ENCODE measurements at regions not wholly inside any gene's neighbourhood (a gene's known extent, or its start where the extent isn't known, plus 50 kb on each side); places are given as distances from the start of the nearest gene placed in this dataset.

DNA sequence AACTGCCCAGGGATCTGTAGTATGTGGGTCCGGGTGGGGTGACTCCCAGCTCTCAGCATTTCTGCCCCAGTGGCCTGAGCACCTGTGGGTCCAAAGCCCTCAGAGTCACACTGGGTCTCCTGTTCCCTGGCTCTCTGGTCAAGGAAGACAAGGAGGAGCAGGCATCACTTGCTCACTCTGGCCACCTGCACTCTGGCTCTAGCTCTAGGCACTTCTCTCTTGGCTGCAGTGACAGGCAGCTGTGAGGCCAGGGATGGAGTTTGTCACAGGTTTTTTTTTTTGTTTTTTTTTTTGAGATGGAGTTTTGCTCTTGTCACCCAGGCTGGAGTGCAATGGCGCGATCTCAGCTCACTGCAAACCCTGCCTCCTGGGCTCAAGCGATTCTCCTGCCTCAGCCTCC lies 84.6 kb downstream of the HS1BP3 start:
- no peak for DNase-seq
- Histone ChIP-seq H3K4me2 (no peak overlapping the region), H3K9me3 (no peaks in the 10 kb centered on the region), H3K9me2 (no peaks in the 10 kb centered on the region), H2AFZ (ENCODE audit: low read depth) (no peak overlapping the region), H4K20me1 (ENCODE audit: insufficient read depth) (no peaks in the 10 kb centered on the region), H3K27ac (ENCODE audit: low read depth in 2 of 2, low read length in 1 of 2) (no peak overlapping the region), H3K9ac (no peak overlapping the region), H3K4me1 (ENCODE audit: control insufficient read depth in 1 of 2, insufficient read depth in 2 of 2, low read depth in 1 of 2, low read length in 1 of 2) (peaks cover 26 to 30% of the 10 kb centered on the region in 2 experiments; a peak in 3 of 4 replicates), H3K4me3 (ENCODE audit: low read depth in 2 of 2, low read length in 1 of 2) (no peak overlapping the region), H3K27me3 (ENCODE audit: insufficient read depth) (no peaks in the 10 kb centered on the region), H3K79me2 (ENCODE audit: insufficient read depth) (no peaks in the 10 kb centered on the region), H3K36me3 (replicated peaks in 1 of 2; ENCODE audit: control insufficient read depth in 1 of 2, insufficient read depth in 2 of 2, low read length in 1 of 2) (no peaks in the 10 kb centered on the region), H3F3A (replicated peaks; ENCODE audit: insufficient read depth) (peaks cover 5% of the 10 kb centered on the region)
- POLR2A ChIA-PET = interaction anchor here (2.0 kb wide), 1 partner anchor 119 kb away, joined by 19 read pairs; the partner anchor contains the start of gene RHOB
- WGBS (ENCODE audit: low lambda C conversion rate) = 90% methylated on average over 4 of the region's 4 CpGs
- CTCF ChIA-PET = interaction anchor here (1.7 kb wide), 1 partner anchor 9 kb away, joined by 7 read pairs; no protein-coding TSS in a partner anchor
- TF ChIP-seq TAF1 (IDR thresholded peaks at IDR 0.05; ENCODE audit: borderline replicate concordance, low read depth, low read length) (no peak), TCF12 (IDR thresholded peaks at IDR 0.05) (no peak)

DNA sequence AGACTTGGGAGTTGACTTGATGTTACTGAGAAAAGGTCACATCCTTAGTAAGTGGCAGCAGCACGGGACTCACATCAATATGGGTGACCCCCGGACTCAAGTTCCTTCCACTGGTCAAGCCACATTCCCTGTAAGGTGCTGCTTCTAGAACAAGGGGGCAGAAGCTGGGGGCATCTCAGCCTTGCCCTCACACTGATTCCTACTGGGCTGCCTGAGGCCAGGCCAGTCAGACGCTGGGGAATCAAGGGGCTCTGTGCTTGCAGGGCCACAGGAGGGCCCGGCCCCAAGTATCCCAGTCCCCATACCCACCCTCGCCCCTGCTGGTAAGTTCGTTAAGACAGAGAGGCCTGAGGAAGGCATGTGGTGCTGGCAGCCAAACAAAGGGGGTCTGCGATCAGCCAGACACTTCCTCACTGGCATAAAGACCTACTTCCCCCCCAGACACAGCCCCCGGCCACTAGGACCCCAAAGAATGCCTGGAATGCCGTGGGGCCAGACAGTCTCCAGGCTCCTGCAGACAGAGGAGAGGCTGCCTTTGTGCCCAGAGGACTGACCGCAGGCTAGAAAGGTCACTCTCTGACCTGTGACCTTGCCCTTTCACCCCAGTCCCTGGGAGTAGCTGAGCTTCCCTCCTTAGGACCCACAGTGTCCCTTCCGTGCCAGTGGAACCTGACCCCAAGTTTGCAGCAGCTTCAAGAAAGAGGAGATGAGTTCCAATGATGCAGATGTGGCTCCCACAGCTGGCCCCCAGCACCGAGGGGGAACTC lies 83.6 kb downstream of the HS1BP3 start:
- DNase-seq = no peak
- no peaks in the 10 kb centered on the region for H4K20me1 ChIP-seq (ENCODE audit: insufficient read depth)
- ChIA-PET POLR2A (interaction anchor here (0.6 to 0.7 kb wide), 2 partner anchors 24 to 40 kb away, joined by 3 read pairs; no protein-coding TSS in a partner anchor), CTCF (interaction anchor here (1.0 to 2.1 kb wide), 2 partner anchors 33 to 94 kb away, joined by 3 to 10 read pairs; no protein-coding TSS in a partner anchor)
- H3K36me3 ChIP-seq (replicated peaks in 1 of 2; ENCODE audit: control insufficient read depth in 1 of 2, insufficient read depth in 2 of 2, low read length in 1 of 2) = no peaks in the 10 kb centered on the region
- H3K27ac ChIP-seq (ENCODE audit: low read depth in 2 of 2, low read length in 1 of 2) = no peak overlapping the region
- H3K4me1 ChIP-seq (ENCODE audit: control insufficient read depth in 1 of 2, insufficient read depth in 2 of 2, low read depth in 1 of 2, low read length in 1 of 2) = peaks cover 17 to 27% of the 10 kb centered on the region in 2 experiments; a peak in 3 of 4 replicates
- no peaks in the 10 kb centered on the region for H3K27me3 ChIP-seq (ENCODE audit: insufficient read depth)
- H3K79me2 ChIP-seq (ENCODE audit: insufficient read depth) = no peaks in the 10 kb centered on the region
- no peaks in the 10 kb centered on the region for H3F3A ChIP-seq (replicated peaks; ENCODE audit: insufficient read depth)
- no peak overlapping the region for H2AFZ ChIP-seq (ENCODE audit: low read depth)
- 82% methylated on average over 11 of the region's 12 CpGs for WGBS (ENCODE audit: low lambda C conversion rate)
- TF ChIP-seq, protein P1, sequence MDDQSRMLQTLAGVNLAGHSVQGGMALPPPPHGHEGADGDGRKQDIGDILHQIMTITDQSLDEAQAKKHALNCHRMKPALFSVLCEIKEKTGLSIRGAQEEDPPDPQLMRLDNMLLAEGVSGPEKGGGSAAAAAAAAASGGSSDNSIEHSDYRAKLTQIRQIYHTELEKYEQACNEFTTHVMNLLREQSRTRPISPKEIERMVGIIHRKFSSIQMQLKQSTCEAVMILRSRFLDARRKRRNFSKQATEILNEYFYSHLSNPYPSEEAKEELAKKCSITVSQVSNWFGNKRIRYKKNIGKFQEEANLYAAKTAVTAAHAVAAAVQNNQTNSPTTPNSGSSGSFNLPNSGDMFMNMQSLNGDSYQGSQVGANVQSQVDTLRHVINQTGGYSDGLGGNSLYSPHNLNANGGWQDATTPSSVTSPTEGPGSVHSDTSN (IDR thresholded peaks at IDR 0.05) = no peak
- TF ChIP-seq FOSL2 (IDR thresholded peaks at IDR 0.05; ENCODE audit: borderline replicate concordance, low read depth) (no peak), TAF1 (IDR thresholded peaks at IDR 0.05; ENCODE audit: borderline replicate concordance, low read depth, low read length) (no peak), GATA2 (CRISPR knock-in tag; IDR thresholded peaks at IDR 0.05) (no peak), JUND (IDR thresholded peaks at IDR 0.05) (no peak), RFX5 (IDR thresholded peaks at IDR 0.05; ENCODE audit: low read length) (no peak)
- no peak overlapping the region for H3K4me2 ChIP-seq
- no peak overlapping the region for H3K9ac ChIP-seq
- H3K4me3 ChIP-seq (ENCODE audit: low read depth in 2 of 2, low read length in 1 of 2) = no peak overlapping the region
- H3K9me2 ChIP-seq = no peaks in the 10 kb centered on the region
- H3K9me3 ChIP-seq = no peaks in the 10 kb centered on the region

Data from SK-N-SH (cell line).